ENCODE measurements at regions not wholly inside any gene's neighbourhood (a gene's known extent, or its start where the extent isn't known, plus 50 kb on each side); places are given as distances from the start of the nearest gene placed in this dataset.

DNA sequence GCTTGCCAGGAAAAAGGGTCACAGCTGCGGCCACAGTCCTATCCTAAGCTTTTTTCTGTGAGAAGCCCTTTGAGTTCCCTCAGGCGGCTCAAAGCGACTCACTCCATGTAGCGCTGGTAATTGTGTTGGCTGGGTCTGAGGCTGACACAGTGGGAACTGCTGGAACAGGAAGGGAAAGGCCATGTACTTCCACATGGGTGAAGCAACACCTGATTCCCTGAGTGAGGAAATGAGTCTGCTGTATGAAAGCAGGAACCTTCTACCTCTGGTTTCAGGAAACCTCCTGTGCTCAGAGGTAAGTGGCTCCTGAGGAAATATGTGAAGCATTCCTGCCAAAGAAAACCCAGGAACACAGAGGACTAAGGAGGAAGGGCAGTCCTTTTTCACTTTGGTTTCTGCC lies 734.6 kb upstream of the SORCS1 start:
- TF ChIP-seq, protein P1, sequence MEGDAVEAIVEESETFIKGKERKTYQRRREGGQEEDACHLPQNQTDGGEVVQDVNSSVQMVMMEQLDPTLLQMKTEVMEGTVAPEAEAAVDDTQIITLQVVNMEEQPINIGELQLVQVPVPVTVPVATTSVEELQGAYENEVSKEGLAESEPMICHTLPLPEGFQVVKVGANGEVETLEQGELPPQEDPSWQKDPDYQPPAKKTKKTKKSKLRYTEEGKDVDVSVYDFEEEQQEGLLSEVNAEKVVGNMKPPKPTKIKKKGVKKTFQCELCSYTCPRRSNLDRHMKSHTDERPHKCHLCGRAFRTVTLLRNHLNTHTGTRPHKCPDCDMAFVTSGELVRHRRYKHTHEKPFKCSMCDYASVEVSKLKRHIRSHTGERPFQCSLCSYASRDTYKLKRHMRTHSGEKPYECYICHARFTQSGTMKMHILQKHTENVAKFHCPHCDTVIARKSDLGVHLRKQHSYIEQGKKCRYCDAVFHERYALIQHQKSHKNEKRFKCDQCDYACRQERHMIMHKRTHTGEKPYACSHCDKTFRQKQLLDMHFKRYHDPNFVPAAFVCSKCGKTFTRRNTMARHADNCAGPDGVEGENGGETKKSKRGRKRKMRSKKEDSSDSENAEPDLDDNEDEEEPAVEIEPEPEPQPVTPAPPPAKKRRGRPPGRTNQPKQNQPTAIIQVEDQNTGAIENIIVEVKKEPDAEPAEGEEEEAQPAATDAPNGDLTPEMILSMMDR (IDR thresholded peaks at IDR 0.05; ENCODE audit: low read length, missing control alignments) = no peak
- no peak for DNase-seq (ENCODE audit: low read depth)
- no peak overlapping the region for H3K4me3 ChIP-seq (replicated peaks; ENCODE audit: low read depth, low read length)

DNA sequence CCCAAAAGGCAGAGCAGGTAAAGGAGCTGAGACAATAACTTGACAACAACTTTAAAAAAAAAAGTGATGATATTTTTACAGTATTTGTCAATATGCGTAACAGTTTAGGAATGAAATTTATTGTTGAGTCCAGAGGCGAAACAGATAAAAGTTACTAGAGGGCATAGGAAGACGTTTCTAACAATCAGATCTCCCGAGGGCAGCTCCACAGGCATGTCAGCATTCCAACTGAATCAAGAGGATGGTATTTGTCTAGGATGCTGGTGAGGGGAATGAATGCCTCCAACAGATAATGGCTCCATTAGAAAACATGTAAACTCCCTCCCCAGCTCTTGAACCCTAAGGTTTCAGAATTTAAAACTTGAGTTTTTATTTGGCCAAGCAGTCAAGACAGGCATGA lies 733.9 kb upstream of the SORCS1 start:
- H3K4me3 ChIP-seq (replicated peaks; ENCODE audit: low read depth, low read length) = no peak overlapping the region
- TF ChIP-seq, protein P1 (IDR thresholded peaks at IDR 0.05; ENCODE audit: low read length, missing control alignments) = no peak
- DNase-seq (ENCODE audit: low read depth) = no peak

GRCh38 chr10:107894516-107894915 lies 730.0 kb upstream of the SORCS1 start:
- DNase-seq (ENCODE audit: low read depth) = no peak
- TF ChIP-seq, protein P1 (IDR thresholded peaks at IDR 0.05; ENCODE audit: low read length, missing control alignments) = no peak
- no peak overlapping the region for H3K4me3 ChIP-seq (replicated peaks; ENCODE audit: low read depth, low read length)

DNA sequence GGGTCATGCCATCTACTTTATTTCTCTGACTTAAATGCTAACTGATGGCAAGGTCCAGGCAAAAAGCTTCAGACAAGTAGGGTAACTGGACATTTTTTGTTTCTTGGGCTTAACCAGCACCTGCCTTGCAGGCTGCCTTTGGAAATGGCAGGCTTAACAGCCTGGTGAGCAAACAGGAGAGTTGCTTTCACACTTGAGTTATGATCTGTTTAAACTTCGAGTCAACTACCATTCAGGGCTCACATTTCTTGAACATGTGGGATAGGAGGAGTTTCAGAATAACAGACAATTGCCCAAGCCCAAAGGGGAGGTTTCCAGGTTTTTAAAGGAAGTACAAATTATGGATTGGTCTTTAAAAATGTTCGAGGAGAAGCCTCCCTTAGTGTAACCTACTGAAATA lies 724.6 kb upstream of the SORCS1 start:
- no peak for DNase-seq (ENCODE audit: low read depth)
- TF ChIP-seq, protein P1 (IDR thresholded peaks at IDR 0.05; ENCODE audit: low read length, missing control alignments) = no peak
- no peak overlapping the region for H3K4me3 ChIP-seq (replicated peaks; ENCODE audit: low read depth, low read length)

DNA sequence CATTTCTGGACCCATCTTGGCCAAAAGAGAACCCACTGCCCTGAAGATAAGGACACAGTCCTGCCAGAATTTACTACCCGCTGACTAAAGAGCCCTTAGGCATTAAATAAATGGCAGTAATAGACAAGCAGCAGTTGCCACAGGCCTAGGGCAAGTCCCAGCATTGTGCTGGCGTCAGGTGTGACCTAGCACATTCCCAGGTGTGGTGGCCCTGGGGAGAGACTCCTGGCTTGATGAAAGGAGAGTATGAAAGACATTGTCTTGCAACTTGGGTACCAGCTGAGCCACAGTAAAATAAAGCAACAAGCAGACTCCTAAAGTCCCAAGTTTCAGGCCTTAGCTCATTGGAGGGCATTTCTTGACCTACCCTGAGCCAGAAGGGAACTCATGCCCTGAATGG lies 715.7 kb upstream of the SORCS1 start:
- TF ChIP-seq, protein P1 (IDR thresholded peaks at IDR 0.05; ENCODE audit: low read length, missing control alignments) = no peak
- no peak overlapping the region for H3K4me3 ChIP-seq (replicated peaks; ENCODE audit: low read depth, low read length)
- no peak for DNase-seq (ENCODE audit: low read depth)

- H3K4me3 ChIP-seq (replicated peaks; ENCODE audit: low read depth, low read length) = no peak overlapping the region
- DNase-seq (ENCODE audit: low read depth) = no peak
- TF ChIP-seq, protein P1 (IDR thresholded peaks at IDR 0.05; ENCODE audit: low read length, missing control alignments) = no peak
Observed at GRCh38 chr10:107873007-107873406, 708.5 kb upstream of the SORCS1 start.

DNA sequence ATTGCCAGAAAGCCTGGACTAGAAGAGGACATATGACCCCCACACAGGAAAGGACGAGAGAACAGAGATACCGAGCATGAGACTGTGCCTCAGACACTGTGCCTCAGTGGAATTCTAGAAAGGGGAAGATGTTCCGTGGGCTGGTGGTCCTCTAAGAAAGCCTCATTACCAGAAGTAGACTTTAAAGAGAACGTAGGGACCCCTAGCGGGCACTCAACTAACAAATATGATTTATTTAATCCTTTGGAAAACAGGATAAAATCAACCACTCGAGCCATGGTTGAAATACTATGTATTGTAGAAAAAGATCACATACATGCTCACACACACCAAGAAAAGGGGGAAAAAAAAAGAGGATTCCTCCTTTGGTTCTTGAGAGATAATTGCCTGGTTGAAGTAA lies 701.2 kb upstream of the SORCS1 start:
- TF ChIP-seq, protein P1 (IDR thresholded peaks at IDR 0.05; ENCODE audit: low read length, missing control alignments) = no peak
- DNase-seq (ENCODE audit: low read depth) = no peak
- no peak overlapping the region for H3K4me3 ChIP-seq (replicated peaks; ENCODE audit: low read depth, low read length)

All from fibroblast of pulmonary artery (primary cell).